ENCODE measurements at regions not wholly inside any gene's neighbourhood (a gene's known extent, or its start where the extent isn't known, plus 50 kb on each side); places are given as distances from the start of the nearest gene placed in this dataset.

DNA sequence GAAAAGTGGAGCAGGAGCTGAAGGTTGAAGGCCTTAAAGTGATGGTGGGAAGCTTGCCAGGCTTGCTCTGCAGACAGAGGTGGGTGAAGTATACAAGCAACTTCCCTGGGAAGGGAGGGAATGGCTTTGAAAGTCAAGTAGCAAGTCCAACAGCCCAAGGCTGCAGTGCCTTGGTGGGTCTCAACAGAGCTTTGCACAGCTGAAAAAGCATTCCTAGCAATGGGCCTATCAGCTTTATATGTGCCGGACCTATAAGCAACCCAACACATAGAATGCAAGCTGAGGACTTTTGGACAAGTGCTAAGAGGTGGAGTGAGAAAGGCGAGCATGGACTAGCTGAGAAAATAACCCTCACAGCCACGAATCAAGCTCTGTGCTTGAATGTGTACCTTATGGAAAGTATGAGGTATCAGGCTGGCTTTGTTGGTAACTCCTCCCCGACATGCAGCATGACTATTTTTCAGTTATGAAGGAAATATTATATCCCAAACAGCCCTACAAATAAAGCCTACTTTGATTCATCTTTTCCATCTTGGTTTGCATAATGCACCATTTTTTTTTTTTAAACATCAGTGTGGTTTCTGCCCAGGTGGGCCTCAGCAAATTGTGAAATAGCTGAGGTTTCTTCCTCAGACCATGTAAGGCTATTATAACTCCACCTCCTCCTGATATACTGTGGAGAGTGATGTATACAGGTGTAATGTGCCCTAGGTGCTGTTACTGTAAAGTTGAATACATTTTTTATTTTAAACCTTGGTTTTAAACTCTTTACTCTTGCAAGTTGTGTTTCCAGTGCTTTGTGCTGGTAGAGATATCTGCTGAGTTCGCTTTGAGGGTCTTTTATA lies 241.4 kb upstream of the CXCR4 start:
- no peak for FAIRE-seq
- no peak for DNase-seq (ENCODE audit: insufficient read length, low spot score)
- TF ChIP-seq, protein P1, sequence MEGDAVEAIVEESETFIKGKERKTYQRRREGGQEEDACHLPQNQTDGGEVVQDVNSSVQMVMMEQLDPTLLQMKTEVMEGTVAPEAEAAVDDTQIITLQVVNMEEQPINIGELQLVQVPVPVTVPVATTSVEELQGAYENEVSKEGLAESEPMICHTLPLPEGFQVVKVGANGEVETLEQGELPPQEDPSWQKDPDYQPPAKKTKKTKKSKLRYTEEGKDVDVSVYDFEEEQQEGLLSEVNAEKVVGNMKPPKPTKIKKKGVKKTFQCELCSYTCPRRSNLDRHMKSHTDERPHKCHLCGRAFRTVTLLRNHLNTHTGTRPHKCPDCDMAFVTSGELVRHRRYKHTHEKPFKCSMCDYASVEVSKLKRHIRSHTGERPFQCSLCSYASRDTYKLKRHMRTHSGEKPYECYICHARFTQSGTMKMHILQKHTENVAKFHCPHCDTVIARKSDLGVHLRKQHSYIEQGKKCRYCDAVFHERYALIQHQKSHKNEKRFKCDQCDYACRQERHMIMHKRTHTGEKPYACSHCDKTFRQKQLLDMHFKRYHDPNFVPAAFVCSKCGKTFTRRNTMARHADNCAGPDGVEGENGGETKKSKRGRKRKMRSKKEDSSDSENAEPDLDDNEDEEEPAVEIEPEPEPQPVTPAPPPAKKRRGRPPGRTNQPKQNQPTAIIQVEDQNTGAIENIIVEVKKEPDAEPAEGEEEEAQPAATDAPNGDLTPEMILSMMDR (IDR thresholded peaks at IDR 0.05; ENCODE audit: insufficient read depth, missing control alignments), result no peak

DNA sequence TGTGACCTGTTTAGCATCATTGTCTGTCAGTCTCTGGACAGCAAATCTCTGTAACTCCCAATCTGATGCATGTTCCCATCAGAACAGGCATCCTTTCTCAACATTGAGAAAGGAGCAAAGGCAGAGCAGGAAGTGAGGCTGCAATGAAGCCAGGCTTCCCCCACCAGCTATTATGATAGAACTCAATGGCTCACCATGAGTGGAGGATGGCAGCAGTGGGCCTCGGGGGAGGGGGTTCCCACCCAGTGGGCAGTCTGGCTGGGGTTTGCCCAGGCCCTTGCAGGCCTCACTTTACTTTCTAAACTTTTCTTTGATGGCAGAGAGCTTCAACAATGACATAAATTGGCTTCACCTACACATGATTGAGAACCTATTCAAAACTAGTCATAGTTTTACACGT lies 240.6 kb upstream of the CXCR4 start:
- TF ChIP-seq, protein P1 (IDR thresholded peaks at IDR 0.05; ENCODE audit: insufficient read depth, missing control alignments), result no peak
- no peak for DNase-seq (ENCODE audit: insufficient read length, low spot score)
- no peak for FAIRE-seq

DNA sequence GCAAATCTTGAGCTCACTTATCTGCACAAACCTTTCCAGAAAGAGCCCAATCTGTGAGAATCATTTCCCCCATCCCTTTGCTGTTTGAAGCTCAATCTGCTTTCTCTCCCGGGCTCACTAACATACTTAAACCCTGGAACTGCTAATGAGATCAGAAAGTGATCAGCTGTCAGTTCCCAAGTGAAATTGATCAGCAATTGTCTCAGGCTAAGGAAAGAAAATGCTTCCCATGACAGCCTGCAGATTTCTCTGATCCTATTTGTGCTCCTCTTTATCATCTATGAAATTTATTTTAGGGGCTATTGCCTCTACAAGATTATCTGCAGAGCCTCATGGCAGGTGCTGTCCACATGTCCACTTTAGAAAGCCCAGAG lies 239.0 kb upstream of the CXCR4 start:
- FAIRE-seq (no peak), DNase-seq (ENCODE audit: insufficient read length, low spot score) (peak; percentile 37)
- TF ChIP-seq, protein P1 (IDR thresholded peaks at IDR 0.05; ENCODE audit: insufficient read depth, missing control alignments), result no peak

DNA sequence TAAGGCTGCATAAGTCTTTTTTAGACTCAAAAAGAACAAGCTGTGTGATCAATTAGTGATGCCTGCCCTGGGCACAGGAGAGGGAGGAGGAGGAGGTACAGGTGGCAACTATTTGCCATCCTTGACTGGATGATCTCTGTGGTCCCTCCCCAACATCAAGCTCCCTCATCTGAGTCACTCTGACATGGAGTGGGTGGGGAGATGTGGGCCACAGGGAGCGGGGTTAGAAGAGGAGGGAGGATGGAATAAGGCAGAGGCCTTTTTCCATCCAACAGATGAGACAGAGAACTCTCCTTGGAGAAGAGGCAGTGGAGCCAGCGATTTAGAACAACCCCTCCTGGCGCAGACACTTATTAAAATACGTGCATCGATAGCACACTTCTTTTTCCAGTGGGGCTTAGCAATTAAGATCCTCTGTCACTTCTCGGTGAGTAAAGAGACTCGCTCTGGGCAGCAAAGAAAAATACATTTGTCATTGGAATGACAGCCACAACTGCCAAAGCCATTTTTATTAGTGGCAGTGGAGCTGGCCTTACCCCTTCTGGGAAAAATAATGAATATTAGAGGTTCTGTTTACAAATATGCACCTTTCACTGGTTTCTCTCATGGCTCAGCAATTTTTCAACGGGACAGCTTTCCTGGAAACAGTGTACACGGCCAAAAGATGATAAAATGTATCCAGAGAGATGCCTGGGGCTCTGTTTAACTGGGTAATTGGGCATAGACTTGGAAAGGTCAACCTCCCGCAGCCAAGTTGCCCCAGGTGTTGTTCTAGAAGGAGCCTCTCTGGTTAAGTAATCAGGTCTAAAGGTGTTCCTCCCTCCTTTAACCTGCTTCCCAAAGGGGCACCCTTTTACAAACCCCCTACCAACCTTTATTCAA lies 238.4 kb upstream of the CXCR4 start:
- no peak for FAIRE-seq
- TF ChIP-seq, protein P1 (IDR thresholded peaks at IDR 0.05; ENCODE audit: insufficient read depth, missing control alignments), result no peak

DNA sequence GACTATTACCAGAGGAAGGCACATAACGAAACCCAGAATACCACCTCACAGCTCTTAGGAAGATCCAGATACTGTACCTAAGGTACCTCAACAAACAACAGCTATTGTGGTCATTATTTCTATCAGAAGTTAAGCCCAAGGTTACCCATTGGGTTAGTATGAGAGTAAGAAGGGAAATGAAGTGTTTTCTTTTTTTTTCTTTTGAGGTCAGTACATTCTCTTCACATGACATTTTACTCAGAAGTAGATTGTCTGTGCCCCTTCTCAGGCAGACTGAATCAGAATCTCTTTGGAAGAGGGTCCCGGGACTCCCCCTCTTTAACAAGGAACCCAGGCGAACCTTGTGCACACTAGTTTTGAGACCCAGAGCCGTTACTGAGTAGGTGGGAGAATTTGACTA lies 233.7 kb upstream of the CXCR4 start:
- no peak for DNase-seq (ENCODE audit: insufficient read length, low spot score)
- TF ChIP-seq, protein P1 (IDR thresholded peaks at IDR 0.05; ENCODE audit: insufficient read depth, missing control alignments), result no peak
- no peak for FAIRE-seq

More for the DNA sequence above, 238.4 kb upstream of the CXCR4 start:
- no peak for DNase-seq (ENCODE audit: insufficient read length, low spot score)

DNA sequence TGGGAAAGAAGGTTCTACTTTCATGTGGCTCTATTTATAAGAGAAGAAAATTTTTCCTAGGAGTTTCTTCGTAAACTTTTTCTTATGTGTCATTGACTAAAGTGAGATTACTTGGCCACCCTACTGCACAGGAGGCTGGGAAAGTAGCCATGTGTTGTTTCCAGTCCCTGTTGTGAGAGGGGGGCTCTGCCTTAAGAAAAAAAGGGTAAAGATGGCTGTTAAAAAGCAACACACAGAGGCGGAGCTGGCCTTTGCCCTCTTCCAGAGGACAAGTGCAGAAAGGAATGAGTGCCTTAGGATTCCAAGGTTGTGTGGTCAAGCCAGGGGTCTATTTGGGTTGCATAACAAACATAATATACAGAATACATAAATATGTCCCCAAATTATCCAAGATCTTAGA lies 230.0 kb upstream of the CXCR4 start:
- TF ChIP-seq, protein P1 (IDR thresholded peaks at IDR 0.05; ENCODE audit: insufficient read depth, missing control alignments), result no peak

More for the DNA sequence above, 230.0 kb upstream of the CXCR4 start:
- DNase-seq (ENCODE audit: insufficient read length, low spot score) (no peak), FAIRE-seq (no peak)
